Vagina (tissue), 2 donors: ENCODE measurements at regions not wholly inside any gene's neighbourhood (a gene's known extent, or its start where the extent isn't known, plus 50 kb on each side); places are given as distances from the start of the nearest gene placed in this dataset.
A peak's percentile ranks its signal among the peaks of the same experiment; 100 is the strongest.

Experiments used
- DNase-seq, 2 donors: peaks; one replicate each; pipeline ENCODE4 v3.0.0-alpha.2; 2017; ENCODE audit errors: extremely low spot score in 2 of 2
- H3K27ac ChIP-seq: fragments of 200-600 bp; sonication (generic); one replicate; pipeline ENCODE4 v1.5.1; 2019
- H3K27me3 ChIP-seq: fragments of 200-600 bp; sonication (generic); one replicate; pipeline ENCODE4 v1.5.1; 2019
- H3K36me3 ChIP-seq, 2 donors: fragments of 200-600 bp; sonication (generic); one replicate each; pipeline ENCODE4 v1.5.1; 2017 to 2019
- H3K4me1 ChIP-seq: fragments of 200-600 bp; sonication (generic); one replicate; pipeline ENCODE4 v1.5.1; 2019
- H3K4me3 ChIP-seq, 2 donors: fragments of 200-600 bp; sonication (generic); 1 replicate in 1 of 2; 2 replicates in 1 of 2; pipeline ENCODE4 v1.5.1; 2016 to 2019
- H3K9me3 ChIP-seq: fragments of 200-600 bp; sonication (generic); one replicate; pipeline ENCODE4 v1.5.1; 2019
- CTCF ChIP-seq, 3 experiments: fragments of 450-650 bp in 2 of 3; fragments of 200-600 bp in 1 of 3; sonication (generic) in 1 of 3; IDR thresholded peaks; one replicate each; pipeline ENCODE4 v1.5.1; 2017 to 2019; ENCODE audit warnings: antibody characterized with exemption in 3 of 3, mild to moderate bottlenecking in 2 of 3, moderate library complexity in 2 of 3
- POLR2A ChIP-seq, 2 donors: fragments of 450-650 bp; IDR thresholded peaks; one replicate each; pipeline ENCODE4 v1.6.1; 2017; ENCODE audit warnings: antibody characterized with exemption in 2 of 2, mild to moderate bottlenecking in 2 of 2, moderate library complexity in 2 of 2
- POLR2AphosphoS5 ChIP-seq, 2 donors: sonication (generic); formaldehyde crosslinking; IDR thresholded peaks; one replicate each; pipeline ENCODE4 v1.9.0; 2017; ENCODE audit warnings: antibody characterized with exemption in 2 of 2, mild to moderate bottlenecking in 2 of 2, low read depth in 1 of 2; ENCODE audit not compliant: insufficient read depth in 1 of 2
- intact Hi-C: fragments of 100-400 bp; cut with DNase I; formaldehyde crosslinking; loops from one replicate; pipeline ENCODE4 v1.15.1; 2023

GRCh38 chr10:78302739-78302988 is 269.0 kb downstream of the RPS24 start:
- intact Hi-C loops: loop anchor here (5.0 kb wide), 2 partner anchors 765 to 895 kb away; partner anchors contain the start of gene ZMIZ1
- Histone ChIP-seq H3K36me3 (no peaks in the 10 kb centered on the region), H3K4me1 (peaks cover 12% of the 10 kb centered on the region), H3K9me3 (no peaks in the 10 kb centered on the region), H3K4me3 (peak overlapping the region; percentile 56 to 61), H3K27me3 (no peaks in the 10 kb centered on the region), H3K27ac (peak overlapping the region; percentile 84)
- TF ChIP-seq CTCF (IDR thresholded peaks at IDR 0.05) (no peak), POLR2A (IDR thresholded peaks at IDR 0.05) (no peak), POLR2AphosphoS5 (IDR thresholded peaks at IDR 0.05; ENCODE audit: insufficient read depth in 1 of 2, low read depth in 1 of 2) (no peak)
- no peak for DNase-seq

- TF ChIP-seq CTCF (IDR thresholded peaks at IDR 0.05) (peak; percentile 12 to 76 (median 47)), POLR2A (IDR thresholded peaks at IDR 0.05) (peak in 1 of 2 donors; percentile 31), POLR2AphosphoS5 (IDR thresholded peaks at IDR 0.05; ENCODE audit: insufficient read depth in 1 of 2, low read depth in 1 of 2) (peak in 1 of 2 donors; percentile 70)
- H3K27ac ChIP-seq: peak overlapping the region; percentile 84
- intact Hi-C loops: loop anchor here (5.0 kb wide), 2 partner anchors 764 to 894 kb away; partner anchors contain the start of gene ZMIZ1
- H3K27me3 ChIP-seq: no peaks in the 10 kb centered on the region
- H3K4me3 ChIP-seq: peak overlapping the region; percentile 56 to 61
- H3K4me1 ChIP-seq: peaks cover 12% of the 10 kb centered on the region
- no peaks in the 10 kb centered on the region for H3K9me3 ChIP-seq
- DNase-seq: peak; percentile 93 to 96
- H3K36me3 ChIP-seq: no peaks in the 10 kb centered on the region
Observed at GRCh38 chr10:78302989-78303854, 269.6 kb downstream of the RPS24 start.

- Histone ChIP-seq H3K27me3 (no peaks in the 10 kb centered on the region), H3K9me3 (no peaks in the 10 kb centered on the region), H3K4me1 (peaks cover 12% of the 10 kb centered on the region), H3K36me3 (no peaks in the 10 kb centered on the region), H3K27ac (peak overlapping the region; percentile 84), H3K4me3 (no peak overlapping the region)
- DNase-seq: peak; percentile 83 to 95
- TF ChIP-seq POLR2A (IDR thresholded peaks at IDR 0.05) (no peak), POLR2AphosphoS5 (IDR thresholded peaks at IDR 0.05; ENCODE audit: insufficient read depth in 1 of 2, low read depth in 1 of 2) (no peak), CTCF (IDR thresholded peaks at IDR 0.05) (no peak)
- intact Hi-C loops: loop anchor here (5.0 kb wide), 2 partner anchors 763 to 893 kb away; partner anchors contain the start of gene ZMIZ1
Observed at GRCh38 chr10:78304091-78305045, 270.7 kb downstream of the RPS24 start.

- no peaks in the 10 kb centered on the region for H3K9me3 ChIP-seq
- no peak for TF ChIP-seq CTCF (IDR thresholded peaks at IDR 0.05)
- TF ChIP-seq POLR2A (IDR thresholded peaks at IDR 0.05): no peak
- TF ChIP-seq POLR2AphosphoS5 (IDR thresholded peaks at IDR 0.05; ENCODE audit: insufficient read depth in 1 of 2, low read depth in 1 of 2): no peak
- H3K4me3 ChIP-seq: no peak overlapping the region
- DNase-seq: peak; percentile 40 to 69
- no peak overlapping the region for H3K27ac ChIP-seq
- no peaks in the 10 kb centered on the region for H3K36me3 ChIP-seq
- peaks cover 12% of the 10 kb centered on the region for H3K4me1 ChIP-seq
- no peaks in the 10 kb centered on the region for H3K27me3 ChIP-seq
- intact Hi-C loops: no loop called here
Observed at GRCh38 chr10:78305311-78305710, 271.6 kb downstream of the RPS24 start.
